Activated T-cell treated with anti-CD3 and anti-CD28 coated beads, Interleukin-2, amount 50 U/mL, for 4 hours (primary cell): ENCODE measurements at regions not wholly inside any gene's neighbourhood (a gene's known extent, or its start where the extent isn't known, plus 50 kb on each side); places are given as distances from the start of the nearest gene placed in this dataset.
"Not testable (repeated sequence)": the region's sequence is repeated elsewhere in the genome, so short reads cannot be mapped to it uniquely, and the experiment has no call there.

Source experiments
- ATAC-seq, 2 donors: fragments of 200-7000 bp; cut with Tn5 transposase; one replicate each; pipeline ENCODE4 v1.10.0; 2021
- DNase-seq: peaks from one replicate; pipeline ENCODE4 v3.0.0-alpha.2; 2020
- H3K27me3 Mint-ChIP-seq: one replicate; pipeline ENCODE4 v1.8.0; 2021; ENCODE audit warnings: low read depth, mixed read lengths
- H3K36me3 Mint-ChIP-seq: one replicate; pipeline ENCODE4 v1.8.0; 2022; ENCODE audit warnings: mixed read lengths; ENCODE audit not compliant: insufficient read depth
- H3K4me1 Mint-ChIP-seq: one replicate; pipeline ENCODE4 v1.8.0; 2021; ENCODE audit warnings: low read depth, mixed read lengths
- H3K4me3 Mint-ChIP-seq: one replicate; pipeline ENCODE4 v1.8.0; 2021; ENCODE audit warnings: mild to moderate bottlenecking, moderate library complexity, mixed read lengths
- H3K9me3 Mint-ChIP-seq: one replicate; pipeline ENCODE4 v1.8.0; 2021; ENCODE audit warnings: mixed read lengths

DNA sequence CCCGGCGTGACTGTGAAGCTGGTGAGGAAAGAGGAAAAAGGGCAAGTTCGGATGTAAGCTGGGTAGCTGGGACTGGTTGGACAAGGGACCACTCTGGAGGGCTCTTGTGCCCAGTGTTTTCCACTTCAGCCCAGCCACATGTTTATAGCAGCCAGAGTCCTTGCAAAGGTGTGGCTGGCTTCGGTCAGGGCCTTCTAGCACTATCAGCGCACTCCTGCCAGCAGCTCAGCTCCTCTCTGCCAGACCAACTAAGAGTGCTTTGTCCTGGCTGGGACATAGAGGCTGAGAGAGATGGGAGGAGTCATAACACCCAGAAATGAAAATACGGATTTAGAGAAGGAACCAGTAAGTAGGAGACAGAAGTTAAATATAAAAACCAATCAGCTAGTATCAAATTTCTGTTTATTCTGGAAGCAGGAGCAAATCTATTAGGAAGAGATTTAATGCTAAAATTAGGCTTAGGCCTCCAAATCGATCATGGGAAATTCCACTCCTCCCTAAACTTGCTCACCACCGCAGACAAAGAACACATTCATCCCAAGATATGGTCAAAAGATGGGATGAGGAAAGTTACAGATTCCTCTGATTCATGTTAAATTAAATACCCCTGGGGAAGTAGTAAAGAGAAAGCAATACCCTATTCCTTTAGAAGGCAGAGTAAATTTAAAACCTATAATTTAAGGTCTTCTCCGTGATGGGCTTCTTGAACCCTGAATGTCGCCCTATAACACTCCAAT lies 135.0 kb downstream of the RALA start:
- DNase-seq (no peak), ATAC-seq (no peak)
- Mint-ChIP-seq H3K9me3 (no peaks in the 10 kb centered on the region), H3K4me1 (peaks cover 7% of the 10 kb centered on the region), H3K36me3 (peaks cover 1% of the 10 kb centered on the region), H3K27me3 (no peaks in the 10 kb centered on the region), H3K4me3 (no peak overlapping the region)

DNA sequence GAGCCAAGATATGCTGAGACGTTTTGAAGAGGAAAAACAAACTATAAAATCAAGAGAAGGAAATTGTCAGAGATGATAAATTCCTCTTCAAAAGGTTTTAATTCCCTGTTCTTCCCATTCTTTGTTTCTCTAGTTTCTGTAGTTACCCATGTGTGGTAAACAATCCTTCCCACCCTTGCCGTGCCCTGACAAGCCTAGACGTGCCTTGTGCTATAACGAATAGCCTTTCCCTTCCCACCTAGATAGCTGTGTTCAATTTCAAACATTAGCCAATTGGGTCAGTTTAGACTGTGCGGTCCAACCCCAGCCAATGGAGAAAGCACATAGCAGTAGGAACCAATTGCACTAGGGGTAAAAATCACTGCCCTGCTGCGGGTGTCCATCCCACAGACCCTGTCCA lies 138.1 kb downstream of the RALA start:
- no peak for ATAC-seq
- Mint-ChIP-seq H3K36me3 (peaks cover 3% of the 10 kb centered on the region), H3K4me1 (peaks cover 2% of the 10 kb centered on the region), H3K9me3 (no peaks in the 10 kb centered on the region), H3K4me3 (no peak overlapping the region), H3K27me3 (no peaks in the 10 kb centered on the region)
- no peak for DNase-seq

DNA sequence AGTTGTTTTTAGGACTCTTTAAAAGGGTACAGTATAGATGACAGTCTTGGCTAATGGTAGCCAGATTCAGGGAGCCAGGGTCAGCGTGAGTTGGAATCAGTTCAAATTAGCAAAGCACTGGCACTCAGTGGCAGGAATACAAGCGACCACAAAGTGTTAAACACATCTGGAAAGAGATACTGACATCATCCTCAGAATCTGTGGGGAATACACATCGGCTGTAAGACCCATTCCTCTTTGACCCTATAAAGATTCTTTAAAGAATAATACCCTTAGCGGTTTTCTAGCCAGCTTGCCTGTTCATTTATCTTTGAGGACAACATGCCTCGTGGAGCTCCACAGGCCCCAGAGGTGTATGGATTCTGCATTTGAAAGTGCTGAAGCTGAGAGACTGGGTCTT lies 139.1 kb downstream of the RALA start:
- DNase-seq, H3K4me1 Mint-ChIP-seq, ATAC-seq, H3K36me3 Mint-ChIP-seq, H3K9me3 Mint-ChIP-seq, H3K27me3 Mint-ChIP-seq, H3K4me3 Mint-ChIP-seq: not testable (repeated sequence)

DNA sequence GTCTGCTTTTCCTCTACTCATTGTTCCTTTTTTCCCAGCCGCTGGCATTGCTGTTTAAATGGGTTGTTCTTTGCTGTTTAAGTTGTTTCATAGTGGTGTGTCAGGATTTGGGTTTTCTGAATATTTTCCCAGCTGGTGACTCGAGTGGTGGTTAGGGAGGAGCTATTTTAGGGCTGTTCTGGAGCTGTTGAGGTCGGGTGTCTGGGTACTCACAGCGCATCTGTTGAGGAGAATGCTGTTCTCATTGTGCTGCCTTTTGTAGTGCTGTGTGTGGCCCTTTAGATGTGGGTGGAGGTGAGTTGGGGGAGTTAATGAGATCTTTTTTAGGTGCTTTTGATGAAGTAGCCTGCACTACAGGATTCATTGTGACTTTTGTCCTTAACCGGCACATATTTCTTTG lies 139.5 kb downstream of the RALA start:
- not testable (repeated sequence) for H3K9me3 Mint-ChIP-seq, H3K4me1 Mint-ChIP-seq, H3K36me3 Mint-ChIP-seq, DNase-seq, ATAC-seq, H3K4me3 Mint-ChIP-seq, H3K27me3 Mint-ChIP-seq

DNA sequence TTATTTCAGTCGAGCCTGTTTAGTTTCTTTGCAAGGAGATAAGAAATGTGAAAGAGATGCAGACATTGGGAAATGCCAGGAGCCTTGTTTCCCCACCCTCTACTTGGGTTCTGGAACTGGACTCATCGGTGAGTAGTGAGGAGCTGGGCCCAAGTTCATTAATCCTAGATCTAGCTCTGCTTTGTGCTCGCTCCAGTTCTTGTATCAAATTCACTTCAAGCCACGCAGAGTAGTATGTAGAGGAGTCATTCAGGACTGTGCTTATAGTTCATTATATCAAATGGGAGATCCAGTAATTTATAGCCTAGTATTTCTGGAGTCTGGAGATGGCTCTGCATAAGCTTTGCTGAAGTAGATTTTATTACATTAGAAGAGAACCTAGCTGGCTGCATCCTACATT lies 142.5 kb downstream of the RALA start:
- H3K36me3 Mint-ChIP-seq, H3K27me3 Mint-ChIP-seq, H3K9me3 Mint-ChIP-seq, ATAC-seq, H3K4me3 Mint-ChIP-seq, H3K4me1 Mint-ChIP-seq, DNase-seq: not testable (repeated sequence)

DNA sequence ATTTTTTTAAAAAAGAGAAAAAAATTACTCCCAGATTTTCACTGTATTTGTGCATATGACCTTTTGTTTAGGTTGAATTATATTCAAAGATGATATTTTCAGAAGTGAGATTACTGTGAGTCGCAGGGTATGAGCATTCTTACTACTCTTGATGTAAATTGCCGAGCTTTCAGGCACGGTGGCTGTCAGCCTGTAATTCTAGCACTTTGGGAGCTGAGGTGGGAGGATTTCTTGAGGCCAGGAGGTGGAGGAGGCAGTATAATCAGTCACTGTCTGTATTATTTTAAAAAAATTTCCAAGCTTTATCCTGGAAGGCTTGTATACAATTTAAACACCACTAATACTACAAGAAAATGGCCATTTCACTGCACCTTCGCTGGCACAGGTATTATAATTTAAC lies 145.1 kb downstream of the RALA start:
- H3K36me3 Mint-ChIP-seq = peaks cover 16% of the 10 kb centered on the region
- not testable (repeated sequence) for H3K4me1 Mint-ChIP-seq, H3K9me3 Mint-ChIP-seq, DNase-seq, H3K27me3 Mint-ChIP-seq, ATAC-seq, H3K4me3 Mint-ChIP-seq

DNA sequence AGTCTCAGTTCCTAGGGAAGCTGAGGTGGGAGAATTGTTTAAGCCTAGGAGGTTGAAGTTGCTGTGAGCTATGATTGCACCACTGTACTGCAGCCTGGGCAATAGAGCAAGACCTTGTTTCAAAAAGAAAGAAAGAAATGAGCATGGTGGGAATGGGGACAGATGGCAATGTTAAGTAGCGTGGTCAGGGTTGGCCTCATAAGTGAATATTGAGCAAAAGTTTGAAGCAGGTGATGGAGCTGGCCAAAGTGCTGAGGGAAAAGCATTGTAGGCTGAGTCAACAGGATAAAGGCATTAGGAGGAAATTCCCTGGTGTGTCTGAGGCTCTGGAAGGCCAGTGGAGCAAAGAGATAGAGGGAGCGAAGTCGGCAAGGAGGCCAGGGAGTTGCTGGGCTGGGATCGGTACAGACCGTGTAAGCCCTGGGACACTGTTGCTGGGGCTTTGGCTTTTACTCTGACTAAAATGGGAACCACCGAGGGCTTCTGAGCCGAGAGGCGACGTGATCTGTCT lies 151.0 kb downstream of the RALA start:
- H3K4me3 Mint-ChIP-seq, H3K27me3 Mint-ChIP-seq, H3K9me3 Mint-ChIP-seq, H3K4me1 Mint-ChIP-seq, ATAC-seq, DNase-seq: not testable (repeated sequence)
- H3K36me3 Mint-ChIP-seq = peaks cover 13% of the 10 kb centered on the region

DNA sequence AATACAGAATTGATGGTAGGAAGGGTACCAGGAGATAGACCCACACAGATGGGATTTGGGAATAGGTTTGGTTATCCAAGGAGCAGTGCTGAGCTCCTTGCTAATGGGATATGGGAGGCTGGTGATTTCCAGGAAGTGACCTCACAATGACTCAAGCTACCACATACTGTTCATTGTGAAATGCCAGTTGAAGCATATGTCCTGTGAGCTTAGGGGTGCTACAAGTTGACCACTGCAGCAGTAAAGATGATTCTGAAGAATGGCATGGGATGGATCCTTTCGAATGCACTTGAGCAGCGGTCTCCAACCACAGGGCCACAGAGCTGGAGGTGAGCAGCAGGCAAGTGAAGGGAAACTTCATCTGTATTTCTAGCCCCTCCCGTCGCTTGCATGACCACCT lies 158.2 kb downstream of the RALA start:
- ATAC-seq, H3K9me3 Mint-ChIP-seq: not testable (repeated sequence)

DNA sequence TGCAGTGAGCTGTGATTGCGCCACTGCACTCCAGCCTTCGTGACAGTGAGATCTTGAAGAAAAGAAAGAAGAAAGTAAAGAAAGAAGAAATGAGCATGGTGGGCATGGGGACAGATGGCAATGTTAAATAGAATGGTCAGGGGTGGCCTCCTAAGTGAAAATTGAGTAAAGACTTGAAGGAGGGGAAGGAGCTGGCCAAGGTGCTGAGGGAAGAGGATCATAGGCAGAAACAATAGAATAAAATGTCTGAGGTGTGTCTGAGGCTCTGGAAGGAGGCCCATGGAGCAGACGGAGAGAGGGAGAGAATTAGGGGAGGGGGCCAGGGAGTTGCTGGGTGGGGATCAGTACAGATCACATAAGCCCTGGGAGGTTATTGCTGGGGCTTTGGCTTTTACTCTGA lies 163.1 kb downstream of the RALA start:
- H3K27me3 Mint-ChIP-seq, DNase-seq, H3K4me3 Mint-ChIP-seq, H3K4me1 Mint-ChIP-seq, ATAC-seq, H3K9me3 Mint-ChIP-seq: not testable (repeated sequence)
- peaks cover 13% of the 10 kb centered on the region for H3K36me3 Mint-ChIP-seq

More for the DNA sequence above, 158.2 kb downstream of the RALA start:
- not testable (repeated sequence) for DNase-seq, H3K4me1 Mint-ChIP-seq, H3K27me3 Mint-ChIP-seq, H3K4me3 Mint-ChIP-seq
- peaks cover 11% of the 10 kb centered on the region for H3K36me3 Mint-ChIP-seq

DNA sequence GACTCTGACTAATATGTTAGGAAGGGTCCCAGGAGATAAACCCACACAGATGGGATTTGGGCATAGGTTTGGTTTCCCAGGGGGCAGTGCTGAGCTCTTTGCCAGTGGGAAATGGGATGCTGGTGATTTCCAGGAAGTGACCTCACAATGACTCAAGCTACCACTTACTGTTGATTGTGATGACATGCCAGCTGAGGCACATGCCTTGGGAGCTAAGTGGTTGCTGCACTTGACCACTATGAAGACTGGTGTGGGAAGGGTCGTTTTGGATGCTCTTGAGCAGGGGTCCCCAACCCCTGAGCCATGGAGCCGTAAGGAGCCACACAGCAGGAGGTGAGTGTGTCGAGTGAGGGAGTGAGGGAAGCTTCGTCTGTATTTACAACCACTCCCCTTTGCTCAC lies 159.0 kb upstream of the CDK13 start:
- H3K4me1 Mint-ChIP-seq, H3K4me3 Mint-ChIP-seq, H3K9me3 Mint-ChIP-seq, DNase-seq, H3K27me3 Mint-ChIP-seq, ATAC-seq: not testable (repeated sequence)
- H3K36me3 Mint-ChIP-seq = peaks cover 13% of the 10 kb centered on the region

DNA sequence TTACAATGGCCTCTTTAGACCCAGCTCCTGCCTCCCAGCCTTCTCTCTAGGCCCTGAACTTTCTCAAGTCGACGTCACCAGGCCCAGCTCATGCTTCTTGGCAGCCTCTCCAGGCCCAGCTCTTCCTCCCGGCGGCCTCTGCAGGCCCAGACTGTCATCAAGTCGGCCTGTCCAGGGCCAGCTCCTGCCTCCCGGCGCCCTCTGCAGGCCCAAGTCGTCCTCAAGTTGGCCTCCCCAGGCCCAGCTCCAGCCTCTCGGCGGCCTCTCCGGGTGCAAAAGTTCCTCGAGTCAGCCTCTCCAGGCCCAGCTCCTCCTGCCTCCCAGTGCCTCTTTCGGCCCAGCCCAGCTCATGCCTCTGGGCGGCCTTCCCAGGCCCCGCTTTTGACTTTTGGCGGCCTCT lies 158.1 kb upstream of the CDK13 start:
- not testable (repeated sequence) for H3K4me1 Mint-ChIP-seq, H3K4me3 Mint-ChIP-seq, DNase-seq, H3K27me3 Mint-ChIP-seq, ATAC-seq, H3K9me3 Mint-ChIP-seq
- H3K36me3 Mint-ChIP-seq = peaks cover 13% of the 10 kb centered on the region

DNA sequence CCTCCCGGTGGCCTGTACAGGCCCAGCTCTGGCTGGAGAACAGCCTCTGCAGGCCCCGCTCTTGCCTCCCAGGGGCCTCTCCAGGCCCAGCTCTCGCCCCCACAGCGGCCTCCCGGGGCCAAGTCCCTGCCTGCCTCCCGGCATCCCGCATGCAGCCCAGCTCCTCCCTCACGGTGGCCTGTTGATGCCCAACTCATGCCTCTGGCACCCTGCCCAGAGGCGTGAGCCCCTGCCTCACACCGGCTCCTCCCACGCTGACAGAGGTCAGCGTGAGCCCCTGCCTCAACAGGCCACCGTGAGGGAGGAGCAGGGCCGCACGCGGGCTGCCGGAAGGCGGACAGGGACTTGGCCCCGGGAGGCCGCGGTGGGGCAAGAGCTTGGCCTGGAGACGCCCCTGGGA lies 157.0 kb upstream of the CDK13 start:
- ATAC-seq, H3K4me1 Mint-ChIP-seq: not testable (repeated sequence)
- H3K36me3 Mint-ChIP-seq = peaks cover 13% of the 10 kb centered on the region

DNA sequence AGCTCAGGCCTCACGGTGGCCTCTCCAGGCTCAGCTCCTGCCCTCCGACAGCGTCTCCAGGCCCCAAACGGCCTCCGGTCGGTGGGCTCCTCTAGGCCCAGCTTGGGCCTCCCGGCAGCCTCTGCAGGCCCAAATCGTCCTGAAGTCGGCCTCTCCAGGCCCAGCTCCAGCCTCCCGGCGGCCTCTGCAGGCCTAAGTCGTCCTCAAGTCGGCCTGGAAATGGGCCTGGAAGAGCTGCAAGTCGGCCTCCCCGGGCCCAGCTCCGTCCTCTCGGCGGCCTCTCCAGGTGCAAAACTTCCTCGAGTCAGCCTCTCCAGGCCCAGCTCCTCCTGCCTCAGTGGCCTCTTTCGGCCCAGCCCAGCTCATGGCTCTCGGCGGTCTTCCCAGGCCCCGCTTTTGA lies 156.2 kb upstream of the CDK13 start:
- not testable (repeated sequence) for H3K4me1 Mint-ChIP-seq, H3K9me3 Mint-ChIP-seq, H3K27me3 Mint-ChIP-seq, H3K4me3 Mint-ChIP-seq, ATAC-seq, DNase-seq
- H3K36me3 Mint-ChIP-seq = peaks cover 13% of the 10 kb centered on the region

More for the DNA sequence above, 157.0 kb upstream of the CDK13 start:
- not testable (repeated sequence) for H3K27me3 Mint-ChIP-seq, DNase-seq, H3K4me3 Mint-ChIP-seq, H3K9me3 Mint-ChIP-seq

DNA sequence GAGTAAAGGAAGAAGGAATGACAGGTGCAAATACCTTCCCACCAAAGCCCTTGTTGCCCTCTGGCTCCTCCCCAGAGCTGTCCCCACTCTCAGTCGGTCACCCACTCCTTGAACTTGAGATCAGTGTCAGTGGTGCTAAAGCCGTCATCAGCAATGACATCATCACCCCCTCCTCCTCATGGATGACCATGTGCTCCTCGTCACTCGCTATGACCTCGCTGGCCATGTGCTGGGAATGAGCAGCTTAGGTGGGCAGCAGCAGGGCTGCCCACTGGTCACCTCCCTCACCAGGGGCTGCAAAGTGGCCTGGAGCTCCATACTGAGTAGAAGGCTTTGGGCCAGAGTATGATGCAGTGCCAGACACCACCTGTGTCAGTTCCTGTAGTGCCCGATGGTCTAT lies 153.1 kb upstream of the CDK13 start:
- ATAC-seq, H3K9me3 Mint-ChIP-seq, H3K4me3 Mint-ChIP-seq, H3K27me3 Mint-ChIP-seq, H3K4me1 Mint-ChIP-seq, H3K36me3 Mint-ChIP-seq, DNase-seq: not testable (repeated sequence)

DNA sequence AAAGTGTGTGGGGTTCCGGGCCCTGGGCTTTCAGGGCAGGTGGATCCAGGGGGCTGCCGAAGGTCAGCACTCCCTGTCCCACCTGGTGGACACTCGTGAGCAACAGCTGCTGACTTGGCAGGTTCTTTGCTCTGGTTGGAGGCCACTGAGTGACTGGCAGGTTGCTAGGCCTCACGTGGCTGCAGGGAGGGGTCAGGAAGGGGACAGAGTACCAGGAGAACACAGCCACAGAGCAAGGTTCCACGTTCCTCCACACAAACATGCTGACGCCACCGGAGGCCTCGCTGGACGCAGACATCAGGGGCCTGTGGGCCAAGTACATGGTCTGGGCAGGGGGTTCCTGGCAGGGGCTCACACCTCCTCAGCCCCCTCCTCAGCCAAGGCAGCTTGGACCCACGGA lies 152.0 kb upstream of the CDK13 start:
- not testable (repeated sequence) for H3K4me3 Mint-ChIP-seq, H3K27me3 Mint-ChIP-seq, H3K36me3 Mint-ChIP-seq, ATAC-seq, H3K4me1 Mint-ChIP-seq, H3K9me3 Mint-ChIP-seq, DNase-seq
